GM18507 (cell line): ENCODE measurements at regions not wholly inside any gene's neighbourhood (a gene's known extent, or its start where the extent isn't known, plus 50 kb on each side); places are given as distances from the start of the nearest gene placed in this dataset.
"Not testable (repeated sequence)": the region's sequence is repeated elsewhere in the genome, so short reads cannot be mapped to it uniquely, and the experiment has no call there.

Experiments
- DNase-seq: peaks from one replicate; pipeline ENCODE4 v3.0.0; 2011; ENCODE audit warnings: low read depth; ENCODE audit not compliant: insufficient read length; ENCODE audit errors: extremely low spot score
- FAIRE-seq: peaks from 2 replicates; lab custom pipeline; 2011; peaks lifted over from hg19 to GRCh38; lab: Jason Lieb, UNC

GRCh38 chr10:58072634-58073033 lies 195.1 kb downstream of the IPMK start:
- FAIRE-seq: no peak
- no peak for DNase-seq

- no peak for FAIRE-seq
These were observed 196.7 kb downstream of the IPMK start for GRCh38 chr10:58070956-58071355.

GRCh38 chr10:58068809-58069208 lies 198.9 kb downstream of the IPMK start:
- DNase-seq (no peak), FAIRE-seq (no peak)

More at GRCh38 chr10:58070956-58071355, 196.7 kb downstream of the IPMK start:
- no peak for DNase-seq

GRCh38 chr10:58066979-58067378 lies 200.7 kb downstream of the IPMK start:
- FAIRE-seq (no peak), DNase-seq (no peak)

- FAIRE-seq (no peak), DNase-seq (no peak)
These were observed 201.6 kb downstream of the IPMK start for GRCh38 chr10:58066126-58066525.

- FAIRE-seq (no peak), DNase-seq (no peak)
These were observed 202.2 kb downstream of the IPMK start for GRCh38 chr10:58065529-58065815.

- FAIRE-seq: peak; percentile 67
These were observed 202.8 kb downstream of the IPMK start for GRCh38 chr10:58064714-58065528.

GRCh38 chr10:58063861-58064480 lies 203.7 kb downstream of the IPMK start:
- FAIRE-seq: no peak

More at GRCh38 chr10:58064714-58065528, 202.8 kb downstream of the IPMK start:
- no peak for DNase-seq

GRCh38 chr10:58058683-58059082 lies 209.0 kb downstream of the IPMK start:
- not testable (repeated sequence) for DNase-seq, FAIRE-seq

More at GRCh38 chr10:58063861-58064480, 203.7 kb downstream of the IPMK start:
- DNase-seq: no peak

- FAIRE-seq: no peak
- no peak for DNase-seq
These were observed 212.8 kb downstream of the IPMK start for GRCh38 chr10:58054881-58055280.

- DNase-seq: no peak
- FAIRE-seq: no peak
These were observed 214.9 kb downstream of the IPMK start for GRCh38 chr10:58052772-58053171.

- DNase-seq (no peak), FAIRE-seq (no peak)
These were observed 217.1 kb downstream of the IPMK start for GRCh38 chr10:58050575-58050974.

GRCh38 chr10:58048936-58049335 lies 218.8 kb downstream of the IPMK start:
- FAIRE-seq: no peak
- no peak for DNase-seq

GRCh38 chr10:58044072-58044471 lies 223.6 kb downstream of the IPMK start:
- FAIRE-seq: no peak
- DNase-seq: no peak

GRCh38 chr10:58041901-58042300 lies 225.8 kb downstream of the IPMK start:
- DNase-seq (no peak), FAIRE-seq (no peak)

- DNase-seq (no peak), FAIRE-seq (no peak)
These were observed 237.5 kb downstream of the IPMK start for GRCh38 chr10:58030208-58030607.

- FAIRE-seq: no peak
- DNase-seq: no peak
These were observed 238.9 kb downstream of the IPMK start for GRCh38 chr10:58028597-58029366.

GRCh38 chr10:58027426-58027825 lies 240.3 kb downstream of the IPMK start:
- FAIRE-seq (no peak), DNase-seq (no peak)

- no peak for DNase-seq
- FAIRE-seq: no peak
These were observed 241.7 kb downstream of the IPMK start for GRCh38 chr10:58026036-58026435.

- no peak for FAIRE-seq
- DNase-seq: no peak
These were observed 244.2 kb downstream of the IPMK start for GRCh38 chr10:58023341-58024073.
